HS-5 (cell line): ENCODE measurements at regions not wholly inside any gene's neighbourhood (a gene's known extent, or its start where the extent isn't known, plus 50 kb on each side); places are given as distances from the start of the nearest gene placed in this dataset.
"Not testable (repeated sequence)": the region's sequence is repeated elsewhere in the genome, so short reads cannot be mapped to it uniquely, and the experiment has no call there.

Experiments used
- DNase-seq: peaks from one replicate; pipeline ENCODE4 v3.0.0-alpha.2; 2012; ENCODE audit warnings: low read depth

- DNase-seq, result no peak
These were observed 387.0 kb upstream of the STXBP6 start for GRCh38 chr14:25436906-25437305.

DNA sequence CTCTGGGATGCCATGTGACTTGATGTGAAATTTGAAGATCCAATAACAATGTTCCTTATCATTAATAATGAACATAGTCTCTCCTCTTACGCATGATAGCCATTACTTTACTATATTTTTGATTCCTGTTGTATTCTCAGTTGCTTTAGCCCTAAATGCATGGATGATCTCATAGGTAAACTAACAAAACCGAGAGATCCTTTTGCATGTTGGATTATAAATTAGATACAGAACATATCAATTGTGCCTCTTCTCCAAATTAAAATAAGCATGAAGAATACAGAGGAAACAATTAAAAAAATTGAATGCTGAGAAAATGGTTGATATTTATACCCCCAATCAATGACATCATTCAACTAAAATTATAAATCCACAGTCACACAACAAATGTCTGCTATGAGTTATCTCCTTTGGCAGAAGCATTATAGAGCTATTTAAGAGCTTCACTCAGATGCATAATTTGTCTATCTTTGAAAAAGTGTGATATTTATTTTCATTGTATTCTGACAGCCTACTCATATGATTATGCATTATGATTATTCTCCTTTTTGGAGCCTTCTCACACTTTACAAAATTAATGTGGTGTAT lies 386.4 kb upstream of the STXBP6 start:
- no peak for DNase-seq

DNA sequence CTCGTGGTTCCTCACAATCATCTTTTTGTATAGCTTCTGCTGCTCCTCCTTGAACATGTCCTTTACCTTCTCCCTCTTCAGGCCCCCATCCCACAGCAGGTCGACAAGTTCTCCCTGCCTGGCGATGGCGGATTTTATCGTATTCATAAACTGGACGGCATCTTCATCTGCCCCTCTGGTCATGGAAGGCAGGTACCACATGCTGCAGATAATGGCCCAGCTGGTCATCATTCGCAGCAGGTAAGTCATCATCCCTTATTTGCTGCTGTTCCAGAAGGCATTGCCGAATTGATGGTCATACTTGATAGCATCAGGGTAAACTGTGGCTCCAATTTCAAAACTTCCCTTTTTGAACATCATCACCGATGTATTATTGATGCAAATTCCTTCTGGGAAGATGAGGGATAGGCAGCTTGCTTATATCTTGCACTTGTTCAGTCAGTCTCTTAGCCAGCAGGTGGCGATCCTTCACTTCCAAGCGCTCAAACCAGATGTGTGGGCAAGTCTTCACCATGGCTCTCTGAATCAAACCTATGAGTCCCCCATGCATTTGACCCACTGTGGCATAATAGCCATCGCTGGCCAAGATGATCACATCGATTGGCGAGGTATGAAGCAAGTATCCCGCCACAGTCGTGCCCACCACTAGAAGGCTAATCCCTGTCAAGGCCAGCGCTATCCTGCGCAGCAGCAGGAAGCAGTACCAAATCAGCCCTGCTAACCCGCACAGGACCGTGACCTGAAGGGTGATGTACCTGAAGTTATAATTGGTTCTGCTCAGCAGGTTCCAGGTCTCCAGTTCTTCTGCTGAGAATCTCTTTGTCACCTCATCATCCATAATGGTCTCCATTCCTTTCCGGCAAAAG lies 381.5 kb upstream of the STXBP6 start:
- DNase-seq, result no peak

DNA sequence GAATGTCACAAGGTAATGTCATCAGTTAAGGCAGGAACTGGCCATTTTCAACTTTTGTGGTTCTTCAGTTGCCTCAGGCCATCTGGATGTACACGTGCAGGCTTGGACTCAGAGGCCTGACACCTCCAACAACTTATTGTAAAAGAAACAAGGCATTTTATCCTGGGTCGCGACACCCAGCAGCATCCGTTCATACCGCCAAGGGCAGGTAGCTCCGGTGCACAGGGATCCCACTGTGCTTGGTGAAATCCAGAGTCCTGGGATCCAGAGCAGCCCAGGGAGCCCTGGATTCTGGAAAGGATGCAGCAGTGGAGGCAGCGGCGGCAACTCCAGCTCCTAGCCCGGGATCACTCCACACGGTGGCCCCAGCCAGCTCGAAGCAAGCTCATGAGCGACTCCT lies 380.9 kb upstream of the STXBP6 start:
- DNase-seq, result no peak

GRCh38 chr14:25412998-25413397 lies 363.1 kb upstream of the STXBP6 start:
- DNase-seq, result no peak

DNA sequence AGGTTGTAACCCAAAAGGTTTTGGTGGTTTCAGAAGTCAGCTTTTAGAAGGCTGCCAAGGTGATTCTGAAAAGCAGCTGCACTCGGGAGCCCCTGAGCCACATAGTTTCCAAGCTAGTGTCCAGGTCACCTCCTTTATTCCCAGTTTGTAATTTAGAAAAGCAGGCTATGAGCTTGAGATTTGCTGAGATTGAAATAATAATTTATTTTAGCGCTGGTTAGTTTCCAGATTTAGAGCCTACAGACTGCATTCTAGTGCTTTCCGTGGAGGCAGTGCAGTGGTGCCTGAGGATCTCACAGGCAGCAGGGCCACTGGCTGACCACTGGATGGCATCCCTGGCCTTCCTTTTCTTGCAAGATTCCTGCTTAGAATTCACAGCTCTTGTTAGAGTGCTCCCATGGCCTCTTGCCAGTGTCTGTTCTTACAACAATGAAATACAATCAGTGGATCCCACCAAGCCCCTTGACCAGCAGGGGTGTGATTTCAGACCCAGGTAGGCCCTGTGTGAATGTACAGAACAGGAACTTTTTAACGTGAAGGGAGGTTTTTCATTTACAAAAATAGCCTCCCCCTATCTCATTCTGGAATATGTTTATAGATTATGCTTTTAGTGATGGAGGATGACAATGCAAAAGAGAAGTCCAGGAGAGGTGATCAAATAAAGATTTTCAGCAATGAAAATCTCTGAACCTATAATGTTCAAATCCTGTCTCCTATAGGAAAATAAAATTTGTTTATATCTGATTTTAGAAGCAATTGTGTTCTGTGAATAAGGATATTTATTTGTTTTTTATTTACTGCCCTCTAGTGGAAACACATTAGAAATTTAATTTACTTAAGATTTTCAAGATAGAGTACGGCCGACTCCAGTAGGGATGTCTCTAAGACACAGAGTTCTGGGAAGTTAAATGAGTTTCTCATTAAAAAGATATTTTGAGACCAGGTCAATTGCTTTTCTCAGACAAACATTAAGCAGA lies 362.1 kb upstream of the STXBP6 start:
- DNase-seq, result no peak

DNA sequence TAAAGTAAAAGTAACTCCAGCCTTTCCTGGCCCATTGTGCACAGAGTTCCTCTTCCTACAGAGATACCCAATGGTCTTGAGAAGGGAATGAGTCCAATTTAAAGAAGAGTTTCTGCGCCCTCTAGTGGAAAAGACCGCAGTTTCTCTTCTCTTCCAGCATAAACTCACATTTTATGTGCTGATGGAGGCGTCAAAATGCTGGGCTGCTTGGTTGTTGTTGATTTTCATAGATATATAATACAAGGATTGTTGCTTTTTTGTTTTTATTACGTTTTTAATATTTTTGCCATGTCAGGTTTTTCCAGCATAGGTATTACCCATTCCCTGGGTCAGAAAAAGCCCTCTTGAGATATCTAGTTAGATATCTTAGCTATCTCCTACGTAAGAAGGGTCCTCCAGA lies 356.9 kb upstream of the STXBP6 start:
- DNase-seq, result peak; percentile 8

- peak; percentile 8 for DNase-seq
These were observed 350.8 kb upstream of the STXBP6 start for GRCh38 chr14:25400607-25401206.

GRCh38 chr14:25396128-25396527 lies 346.2 kb upstream of the STXBP6 start:
- no peak for DNase-seq

- DNase-seq, result no peak
These were observed 344.9 kb upstream of the STXBP6 start for GRCh38 chr14:25394791-25395391.

- DNase-seq, result no peak
These were observed 344.4 kb upstream of the STXBP6 start for GRCh38 chr14:25394356-25394755.

GRCh38 chr14:25389948-25390347 lies 340.0 kb upstream of the STXBP6 start:
- DNase-seq, result no peak

- no peak for DNase-seq
These were observed 331.6 kb upstream of the STXBP6 start for GRCh38 chr14:25381498-25381897.

DNA sequence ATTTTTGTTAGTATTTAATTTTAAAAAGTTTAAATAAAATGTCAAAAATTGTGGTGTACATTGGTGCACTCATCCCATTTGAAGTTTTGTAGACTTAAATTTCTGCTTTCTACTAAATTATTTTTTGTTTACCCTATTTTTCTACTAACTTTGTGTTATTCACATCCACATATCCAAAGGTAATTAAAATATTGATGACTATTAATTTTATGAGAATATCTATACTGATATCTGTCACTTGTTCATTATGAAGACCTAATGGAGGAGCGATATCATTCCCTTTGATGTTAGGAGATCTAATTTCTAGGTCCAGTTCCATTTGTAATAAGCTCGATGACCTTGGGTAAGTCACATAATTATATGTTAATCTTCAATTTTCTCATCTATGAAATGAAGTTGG lies 325.7 kb upstream of the STXBP6 start:
- no peak for DNase-seq

GRCh38 chr14:25371068-25371467 lies 321.1 kb upstream of the STXBP6 start:
- no peak for DNase-seq

DNA sequence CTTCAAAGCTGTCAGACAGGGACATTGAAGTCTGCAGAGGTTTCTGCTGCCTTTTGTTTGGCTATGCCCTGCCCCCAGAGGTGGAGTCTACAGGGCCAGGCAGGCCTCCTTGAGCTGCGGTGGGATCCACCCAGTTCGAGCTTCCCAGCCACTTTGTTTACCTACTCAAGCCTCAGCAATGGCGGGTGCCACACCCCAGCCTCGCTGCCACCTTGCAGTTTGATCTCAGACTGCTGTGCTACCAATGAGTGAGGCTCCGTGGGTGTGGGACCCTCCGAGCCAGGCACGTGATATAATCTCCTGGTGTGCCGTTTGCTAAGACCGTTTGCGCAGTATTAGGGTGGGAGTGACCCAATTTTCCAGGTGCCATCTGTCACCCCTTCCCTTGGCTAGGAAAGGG lies 320.1 kb upstream of the STXBP6 start:
- not testable (repeated sequence) for DNase-seq

- no peak for DNase-seq
These were observed 308.4 kb upstream of the STXBP6 start for GRCh38 chr14:25358330-25358729.

DNA sequence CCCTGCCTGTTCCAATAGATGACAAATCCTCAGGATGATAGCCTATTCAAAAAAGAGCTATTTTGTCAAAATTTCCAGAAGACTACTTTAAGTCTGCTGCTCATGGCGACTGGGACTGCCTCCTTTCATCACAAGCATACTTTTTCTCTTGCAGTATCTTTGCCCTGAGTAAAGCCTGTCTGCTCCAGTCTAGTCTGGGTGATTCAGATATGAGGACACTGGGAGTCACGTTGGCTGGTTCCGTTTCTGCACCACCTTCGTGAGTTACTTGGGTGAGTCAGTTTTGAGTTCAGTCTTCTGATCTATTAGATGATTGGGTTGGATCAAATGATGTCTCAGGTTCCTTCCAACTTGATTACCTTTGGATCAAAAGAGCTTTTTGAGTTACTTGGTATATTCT lies 301.3 kb upstream of the STXBP6 start:
- DNase-seq, result no peak

DNA sequence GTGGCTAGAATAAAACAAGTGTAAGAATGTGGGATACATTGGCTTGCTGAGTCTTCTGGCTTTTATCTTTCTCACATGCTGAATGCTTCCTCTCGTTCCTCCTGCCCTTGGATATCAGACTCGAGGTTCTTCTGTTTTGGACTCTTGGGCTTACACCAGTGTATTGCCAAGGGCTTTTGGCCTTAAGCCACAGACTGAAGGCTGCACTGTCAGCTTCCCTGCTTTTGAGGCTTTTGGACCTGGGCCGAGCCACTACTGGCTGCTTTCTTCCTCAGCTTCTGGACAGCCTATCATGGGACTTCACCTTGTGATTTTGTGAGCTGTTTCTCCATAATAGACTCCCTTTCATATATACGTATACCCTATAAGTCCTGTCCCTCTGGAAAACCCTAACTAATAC lies 300.9 kb upstream of the STXBP6 start:
- no peak for DNase-seq

DNA sequence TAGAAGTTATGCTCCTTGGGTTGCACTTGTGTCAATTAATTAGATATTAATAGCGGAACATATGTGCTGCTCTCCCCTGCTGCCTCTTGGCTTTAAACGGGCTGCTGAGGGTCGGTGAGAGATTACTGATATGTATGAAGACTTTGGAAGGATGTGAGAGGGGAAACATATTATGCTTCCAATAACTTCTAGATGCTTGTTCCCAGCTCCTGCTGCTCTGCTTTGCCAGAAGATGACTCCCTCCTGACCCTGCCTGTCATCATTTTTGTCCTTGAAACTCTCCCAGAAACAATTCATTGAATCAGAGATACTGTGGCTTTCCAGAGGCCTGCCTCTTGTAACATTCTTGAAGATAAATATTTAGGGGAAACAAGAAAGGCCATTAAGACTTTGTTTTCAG lies 300.1 kb upstream of the STXBP6 start:
- no peak for DNase-seq

GRCh38 chr14:25349269-25349668 lies 299.3 kb upstream of the STXBP6 start:
- no peak for DNase-seq

GRCh38 chr14:25340882-25341281 lies 290.9 kb upstream of the STXBP6 start:
- no peak for DNase-seq
